ENCODE measurements at regions not wholly inside any gene's neighbourhood (a gene's known extent, or its start where the extent isn't known, plus 50 kb on each side); places are given as distances from the start of the nearest gene placed in this dataset.
"Not testable (repeated sequence)": the region's sequence is repeated elsewhere in the genome, so short reads cannot be mapped to it uniquely, and the experiment has no call there.

- POLR2A ChIA-PET, CTCF ChIA-PET: not testable (repeated sequence)
Observed at GRCh38 chr5:34096033-34096432, 53.0 kb upstream of the C1QTNF3 start.

- CTCF ChIA-PET, POLR2A ChIA-PET: not testable (repeated sequence)
Observed at GRCh38 chr5:34099891-34100290, 56.9 kb upstream of the C1QTNF3 start.

- CTCF ChIA-PET, POLR2A ChIA-PET: not testable (repeated sequence)
Observed at GRCh38 chr5:34101567-34101966, 58.6 kb upstream of the C1QTNF3 start.

GRCh38 chr5:34108897-34109296 is 65.9 kb upstream of the C1QTNF3 start:
- POLR2A ChIA-PET, CTCF ChIA-PET: not testable (repeated sequence)

DNA sequence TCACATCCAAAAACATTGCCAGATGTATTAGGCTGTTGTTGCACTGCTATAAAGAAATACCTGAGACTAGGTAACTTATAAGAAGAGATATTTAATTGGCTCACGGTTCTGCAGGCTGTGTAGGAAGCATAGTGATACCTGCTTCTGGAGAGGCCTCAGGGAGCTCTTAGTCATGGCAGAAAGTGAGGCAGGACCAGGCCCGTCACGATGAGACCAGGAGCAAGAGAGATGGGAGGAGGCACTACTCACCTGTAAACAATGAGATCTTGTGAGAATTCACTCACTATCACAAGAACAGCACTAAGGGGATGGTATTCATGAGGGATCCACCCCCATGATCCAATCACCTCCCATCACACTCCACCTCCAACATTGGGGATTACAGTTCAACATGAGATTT is 81.3 kb upstream of the C1QTNF3 start:
- POLR2A ChIA-PET, CTCF ChIA-PET: not testable (repeated sequence)

DNA sequence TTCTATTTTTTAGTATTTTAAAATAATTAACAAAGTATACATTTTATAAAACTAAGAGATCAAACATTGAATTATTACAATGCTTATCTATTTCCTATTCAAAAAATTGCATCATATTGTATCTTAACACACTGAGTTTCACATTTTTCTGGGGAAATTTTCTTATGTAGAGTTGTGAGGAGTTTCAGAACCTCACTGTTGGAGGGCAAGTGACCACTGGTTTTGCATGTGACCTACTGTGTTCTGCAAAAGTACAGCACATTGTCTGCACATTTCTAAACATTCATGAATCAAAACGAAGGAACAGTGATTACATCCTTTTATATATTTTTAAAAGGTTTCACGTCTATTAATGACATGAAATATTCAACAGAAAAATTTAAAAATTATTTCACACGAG is 82.3 kb upstream of the C1QTNF3 start:
- CTCF ChIA-PET, POLR2A ChIA-PET: not testable (repeated sequence)

- POLR2A ChIA-PET, CTCF ChIA-PET: not testable (repeated sequence)
Observed at GRCh38 chr5:34126741-34127140, 83.7 kb upstream of the C1QTNF3 start.

- POLR2A ChIA-PET, CTCF ChIA-PET: not testable (repeated sequence)
Observed at GRCh38 chr5:34127818-34128217, 84.8 kb upstream of the C1QTNF3 start.

GRCh38 chr5:34128890-34129289 is 85.9 kb upstream of the C1QTNF3 start:
- POLR2A ChIA-PET, CTCF ChIA-PET: not testable (repeated sequence)

GRCh38 chr5:34154988-34155387 is 112.0 kb upstream of the C1QTNF3 start:
- CTCF ChIA-PET, POLR2A ChIA-PET: not testable (repeated sequence)

GRCh38 chr5:34156703-34157414 is 113.8 kb upstream of the C1QTNF3 start:
- CTCF ChIA-PET, POLR2A ChIA-PET: not testable (repeated sequence)

DNA sequence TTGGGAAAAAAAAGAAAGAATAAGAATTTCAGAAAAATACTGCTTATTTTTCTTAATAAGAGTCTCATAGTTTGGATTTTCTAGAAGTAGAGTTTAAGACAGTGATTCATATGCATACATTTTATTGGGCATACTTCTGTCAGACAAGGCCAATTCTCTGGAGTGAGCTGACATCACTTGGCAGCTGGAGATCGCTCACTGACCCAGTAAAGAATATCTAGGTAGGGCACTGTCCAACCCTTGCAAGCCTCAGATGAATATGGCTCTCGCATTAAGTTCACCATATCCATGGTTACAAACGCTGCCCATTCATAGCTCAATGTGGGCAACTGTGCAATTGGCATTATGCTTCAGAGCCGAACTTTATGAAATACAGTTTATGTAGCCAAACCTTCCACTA is 117.9 kb upstream of the C1QTNF3 start:
- POLR2A ChIA-PET, CTCF ChIA-PET: not testable (repeated sequence)

DNA sequence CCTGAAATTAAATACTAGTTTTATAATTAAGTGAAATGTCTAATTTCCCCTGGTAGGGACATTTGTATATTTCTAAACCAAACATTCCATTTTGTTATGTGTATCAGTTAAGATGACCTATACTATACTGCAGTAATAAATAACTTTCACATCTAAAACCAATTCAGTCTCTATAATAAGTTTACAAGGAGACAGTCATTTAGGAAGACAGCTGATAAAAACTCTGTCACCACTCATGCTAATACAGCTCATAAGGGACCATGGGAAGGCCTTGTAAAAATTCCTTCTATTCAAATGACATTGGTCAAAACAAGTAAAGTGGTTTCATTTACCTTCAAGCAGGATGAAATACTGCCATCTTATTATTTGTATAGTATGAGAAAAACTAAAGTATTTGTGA is 128.4 kb upstream of the C1QTNF3 start:
- POLR2A ChIA-PET, CTCF ChIA-PET: not testable (repeated sequence)

DNA sequence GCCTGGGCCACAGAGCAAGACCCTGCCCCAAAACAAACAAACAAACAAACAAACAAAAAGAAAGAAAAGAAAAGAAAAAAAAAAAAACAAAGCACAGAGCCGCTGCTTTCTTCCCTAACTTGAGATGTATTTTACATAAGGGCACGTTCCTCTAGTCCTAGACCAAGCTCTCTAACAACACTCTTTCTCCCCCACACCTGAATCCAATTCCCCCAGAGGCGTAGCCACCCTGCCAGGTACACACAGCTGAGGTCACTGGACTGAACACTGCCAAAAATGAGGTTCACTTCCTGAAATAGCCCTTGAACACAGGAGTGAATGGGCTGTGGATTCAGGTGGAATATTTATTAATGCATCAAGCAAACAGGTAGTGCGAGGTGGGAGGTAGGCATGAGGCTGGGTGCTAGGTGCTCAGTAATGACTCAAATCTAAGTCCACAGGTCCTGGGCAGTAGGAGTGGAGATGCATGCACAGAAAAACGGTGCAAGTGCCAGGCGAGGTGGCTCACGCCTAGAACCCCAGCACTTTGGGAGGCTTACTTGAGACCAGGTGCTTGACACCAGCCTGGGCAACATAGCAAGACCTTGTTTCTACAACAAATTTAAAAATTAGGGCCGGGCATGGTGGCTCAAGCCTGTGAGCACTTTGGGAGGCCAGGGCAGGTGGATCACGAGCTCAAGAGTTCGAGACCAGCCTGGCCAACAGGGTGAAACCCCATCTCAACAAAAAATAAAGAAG is 136.6 kb upstream of the C1QTNF3 start:
- POLR2A ChIA-PET, CTCF ChIA-PET: not testable (repeated sequence)

- CTCF ChIA-PET, result not testable (repeated sequence)
Observed at GRCh38 chr5:34180225-34180624, 137.2 kb upstream of the C1QTNF3 start.

GRCh38 chr5:34180940-34181614 is 138.1 kb upstream of the C1QTNF3 start:
- POLR2A ChIA-PET, CTCF ChIA-PET: not testable (repeated sequence)

More at GRCh38 chr5:34180225-34180624, 137.2 kb upstream of the C1QTNF3 start:
- POLR2A ChIA-PET, result not testable (repeated sequence)

- CTCF ChIA-PET, result interaction anchor here (0.6 kb wide), 1 partner anchor 290 kb away, joined by 4 read pairs; no protein-coding TSS in a partner anchor
- POLR2A ChIA-PET, result not testable (repeated sequence)
Observed at GRCh38 chr5:34185005-34185404, 142.0 kb upstream of the C1QTNF3 start.

DNA sequence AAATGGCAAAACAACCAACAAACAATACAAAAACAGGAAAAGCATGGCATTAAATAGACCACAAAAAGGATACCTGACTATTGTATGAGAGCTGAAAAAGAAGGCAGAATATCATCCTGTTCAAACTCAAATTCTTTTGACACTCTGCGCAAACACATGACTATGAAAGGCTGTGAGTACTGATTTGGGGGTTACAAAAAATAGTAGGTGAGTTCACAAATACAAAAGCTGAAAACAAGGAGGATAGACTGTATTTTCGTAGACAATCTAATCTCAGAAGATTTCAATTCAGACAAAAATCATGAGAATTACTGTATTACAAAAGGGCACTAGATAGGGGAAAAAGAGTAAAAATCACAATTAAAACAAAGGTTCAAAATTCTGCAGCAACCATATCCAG is 142.6 kb upstream of the C1QTNF3 start:
- CTCF ChIA-PET, result interaction anchor here (0.6 kb wide), 1 partner anchor 289 kb away, joined by 4 read pairs; no protein-coding TSS in a partner anchor
- POLR2A ChIA-PET, result not testable (repeated sequence)

DNA sequence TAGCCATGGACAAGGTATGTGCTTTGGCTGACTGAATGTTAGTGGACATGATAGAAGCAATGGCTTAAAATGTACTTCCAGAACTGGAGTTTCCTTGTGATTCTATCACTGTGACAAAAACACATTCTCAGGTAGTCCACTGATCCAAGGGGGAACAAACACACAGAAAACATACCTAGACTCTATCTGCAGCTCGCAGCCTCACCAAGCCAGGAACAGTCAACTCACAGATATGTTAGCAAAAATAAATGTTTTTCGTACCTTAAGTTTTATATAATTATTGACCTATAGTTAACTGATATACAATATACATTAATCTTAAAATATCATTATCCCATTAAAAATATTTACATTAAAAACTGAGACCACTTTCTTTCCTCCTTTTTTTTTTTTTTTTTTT is 143.1 kb upstream of the C1QTNF3 start:
- POLR2A ChIA-PET, CTCF ChIA-PET: not testable (repeated sequence)

- CTCF ChIA-PET, POLR2A ChIA-PET: not testable (repeated sequence)
Observed at GRCh38 chr5:34186865-34187264, 143.9 kb upstream of the C1QTNF3 start.

DNA sequence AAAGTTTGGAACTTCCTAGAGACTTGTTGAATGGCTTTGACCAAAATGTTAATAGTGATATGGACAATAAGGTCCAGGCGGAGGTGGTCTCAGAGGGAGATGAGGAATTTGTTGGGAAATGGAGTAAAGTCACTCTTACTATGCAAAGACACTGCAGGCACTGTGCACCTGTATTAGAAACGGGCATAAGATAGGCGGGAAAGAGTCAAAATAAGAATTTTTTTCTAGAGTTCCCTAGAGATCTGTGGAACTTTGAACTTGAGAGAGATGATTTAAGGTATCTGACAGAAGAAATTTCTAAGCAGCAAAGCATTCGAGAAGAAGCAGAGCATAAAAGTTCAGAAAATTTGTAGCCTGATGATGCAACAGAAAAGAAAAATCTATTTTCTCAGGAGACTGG is 144.4 kb upstream of the C1QTNF3 start:
- POLR2A ChIA-PET, result not testable (repeated sequence)

More for the DNA sequence above, 144.4 kb upstream of the C1QTNF3 start:
- CTCF ChIA-PET, result not testable (repeated sequence)

Measured in activated CD8-positive, alpha-beta memory T cell treated with anti-CD3 and anti-CD28 coated beads for 36 hours (primary cell).